ENCODE measurements at regions not wholly inside any gene's neighbourhood (a gene's known extent, or its start where the extent isn't known, plus 50 kb on each side); places are given as distances from the start of the nearest gene placed in this dataset.

- Histone ChIP-seq H3K9me3 (ENCODE audit: control insufficient read depth, insufficient read depth, low read length) (no peaks in the 10 kb centered on the region), H3K36me3 (ENCODE audit: control insufficient read depth, insufficient read depth, low read length) (no peaks in the 10 kb centered on the region), H3K4me3 (ENCODE audit: low read depth, low read length) (no peak overlapping the region), H3K27ac (ENCODE audit: low read depth, low read length) (no peak overlapping the region), H3K4me1 (ENCODE audit: control insufficient read depth, insufficient read depth, low read length) (peaks cover 3% of the 10 kb centered on the region), H3K27me3 (ENCODE audit: control insufficient read depth, insufficient read depth, low read length) (no peaks in the 10 kb centered on the region)
- 52% methylated on average over 9 of the region's 15 CpGs for WGBS (ENCODE audit: insufficient coverage)
- DNase-seq (ENCODE audit: low read depth in 4 of 6, low spot score in 6 of 6): peak in 2 of 6 donors; percentile 76 to 88
These were observed 431.9 kb downstream of the COG6 start for GRCh38 chr13:40087091-40088002.

DNA sequence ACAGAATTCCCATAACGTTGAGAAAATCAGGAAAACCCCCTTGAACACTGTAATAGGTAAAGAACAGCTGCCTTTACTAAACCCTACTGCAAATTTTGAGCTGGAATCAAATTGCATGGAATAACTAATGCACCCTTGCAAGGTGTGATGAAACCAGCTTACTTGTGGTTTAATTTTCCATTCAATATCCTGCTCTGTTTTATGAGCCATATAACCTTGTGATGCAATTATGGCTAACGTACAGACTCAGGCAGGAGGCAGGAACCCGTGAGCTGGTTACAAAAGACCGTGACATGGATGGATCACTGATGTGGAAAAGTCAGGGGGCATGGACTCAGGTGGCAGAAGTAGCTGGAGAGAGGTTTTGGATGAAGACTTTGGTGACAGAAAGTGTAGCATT lies 438.6 kb downstream of the COG6 start:
- WGBS (ENCODE audit: insufficient coverage): 71% methylated on average over 3 of the region's 4 CpGs
- Histone ChIP-seq H3K27ac (ENCODE audit: low read depth, low read length) (no peak overlapping the region), H3K36me3 (ENCODE audit: control insufficient read depth, insufficient read depth, low read length) (no peaks in the 10 kb centered on the region), H3K27me3 (ENCODE audit: control insufficient read depth, insufficient read depth, low read length) (no peaks in the 10 kb centered on the region), H3K4me3 (ENCODE audit: low read depth, low read length) (no peak overlapping the region), H3K4me1 (ENCODE audit: control insufficient read depth, insufficient read depth, low read length) (no peaks in the 10 kb centered on the region), H3K9me3 (ENCODE audit: control insufficient read depth, insufficient read depth, low read length) (no peaks in the 10 kb centered on the region)
- DNase-seq (ENCODE audit: low read depth in 4 of 6, low spot score in 6 of 6): peak in 1 of 6 donors; percentile 57

GRCh38 chr13:40095695-40096356 lies 440.4 kb downstream of the COG6 start:
- DNase-seq (ENCODE audit: low read depth in 4 of 6, low spot score in 6 of 6): no peak
- WGBS (ENCODE audit: insufficient coverage): 70% methylated on average over 9 of the region's 9 CpGs
- no peaks in the 10 kb centered on the region for H3K36me3 ChIP-seq (ENCODE audit: control insufficient read depth, insufficient read depth, low read length)
- no peaks in the 10 kb centered on the region for H3K9me3 ChIP-seq (ENCODE audit: control insufficient read depth, insufficient read depth, low read length)
- H3K4me1 ChIP-seq (ENCODE audit: control insufficient read depth, insufficient read depth, low read length): no peaks in the 10 kb centered on the region
- no peak overlapping the region for H3K4me3 ChIP-seq (ENCODE audit: low read depth, low read length)
- no peak overlapping the region for H3K27ac ChIP-seq (ENCODE audit: low read depth, low read length)
- no peaks in the 10 kb centered on the region for H3K27me3 ChIP-seq (ENCODE audit: control insufficient read depth, insufficient read depth, low read length)

DNA sequence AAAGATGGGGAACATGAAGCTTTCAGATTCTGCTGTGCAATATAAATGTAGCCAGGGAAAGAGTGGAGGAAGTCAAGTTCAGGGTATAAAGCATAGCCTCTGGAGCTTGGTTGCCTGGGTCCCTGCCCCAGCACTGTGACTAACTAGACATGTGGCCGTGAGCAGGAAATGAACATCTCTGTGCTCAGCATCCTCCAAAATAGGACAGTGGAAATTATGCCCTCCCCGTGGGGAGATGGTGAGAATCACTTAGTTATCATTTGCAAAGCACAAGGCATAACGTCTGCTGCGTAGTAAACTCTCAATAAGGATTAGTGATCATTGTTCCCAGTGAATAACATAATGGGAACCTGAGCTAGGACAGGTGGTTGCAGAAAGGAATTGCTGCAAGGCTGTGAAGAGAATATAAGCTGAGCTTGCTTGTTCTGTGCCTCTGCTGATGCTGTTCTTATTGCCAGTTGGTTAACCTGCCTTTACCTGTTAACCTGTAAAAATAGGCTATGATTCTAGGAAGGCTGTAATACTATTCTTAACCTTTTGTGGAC lies 441.0 kb downstream of the COG6 start:
- no peaks in the 10 kb centered on the region for H3K9me3 ChIP-seq (ENCODE audit: control insufficient read depth, insufficient read depth, low read length)
- H3K4me3 ChIP-seq (ENCODE audit: low read depth, low read length): no peak overlapping the region
- 43% methylated on average over 2 of the region's 4 CpGs for WGBS (ENCODE audit: insufficient coverage)
- H3K27me3 ChIP-seq (ENCODE audit: control insufficient read depth, insufficient read depth, low read length): no peaks in the 10 kb centered on the region
- H3K27ac ChIP-seq (ENCODE audit: low read depth, low read length): no peak overlapping the region
- no peaks in the 10 kb centered on the region for H3K36me3 ChIP-seq (ENCODE audit: control insufficient read depth, insufficient read depth, low read length)
- DNase-seq (ENCODE audit: low read depth in 4 of 6, low spot score in 6 of 6): peak in 1 of 6 donors; percentile 67
- H3K4me1 ChIP-seq (ENCODE audit: control insufficient read depth, insufficient read depth, low read length): no peaks in the 10 kb centered on the region

GRCh38 chr13:40098246-40098645 lies 442.8 kb downstream of the COG6 start:
- H3K36me3 ChIP-seq (ENCODE audit: control insufficient read depth, insufficient read depth, low read length): no peaks in the 10 kb centered on the region
- DNase-seq (ENCODE audit: low read depth in 4 of 6, low spot score in 6 of 6): no peak
- no peaks in the 10 kb centered on the region for H3K4me1 ChIP-seq (ENCODE audit: control insufficient read depth, insufficient read depth, low read length)
- H3K27ac ChIP-seq (ENCODE audit: low read depth, low read length): no peak overlapping the region
- H3K27me3 ChIP-seq (ENCODE audit: control insufficient read depth, insufficient read depth, low read length): no peaks in the 10 kb centered on the region
- no peaks in the 10 kb centered on the region for H3K9me3 ChIP-seq (ENCODE audit: control insufficient read depth, insufficient read depth, low read length)
- no peak overlapping the region for H3K4me3 ChIP-seq (ENCODE audit: low read depth, low read length)
- 92% methylated on average over 7 of the region's 7 CpGs for WGBS (ENCODE audit: insufficient coverage)

DNA sequence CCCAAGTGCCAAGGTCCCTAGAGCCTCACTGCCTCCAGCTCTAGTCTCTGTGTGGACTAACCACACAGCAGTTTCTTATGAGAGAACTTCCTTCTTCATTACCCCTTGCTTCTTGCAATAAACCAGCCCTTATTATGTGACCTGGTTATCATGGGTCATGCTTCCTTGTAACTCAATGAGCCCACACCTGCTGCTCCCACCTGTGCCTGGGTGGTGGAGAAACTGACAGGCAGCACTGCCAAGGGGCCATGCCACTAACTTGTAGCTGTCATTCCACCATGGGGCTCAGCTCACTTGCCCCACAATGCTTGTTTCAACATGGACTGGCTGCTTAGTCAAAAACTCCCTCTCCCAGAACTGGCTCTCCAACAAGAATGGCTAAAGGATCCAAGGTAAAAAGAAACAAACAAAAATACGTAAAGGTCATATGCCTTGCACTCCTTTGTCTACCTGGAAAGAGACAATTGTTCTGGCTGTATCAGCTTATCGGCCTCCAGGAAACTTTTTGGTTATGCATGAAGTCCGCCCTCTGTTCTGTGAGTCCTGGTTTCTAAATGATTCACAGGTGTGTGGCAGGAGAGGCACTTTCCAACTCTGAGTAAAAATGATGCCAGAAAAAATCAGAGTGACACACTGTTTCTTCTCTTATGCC lies 446.4 kb downstream of the COG6 start:
- H3K27me3 ChIP-seq (ENCODE audit: control insufficient read depth, insufficient read depth, low read length): no peaks in the 10 kb centered on the region
- H3K27ac ChIP-seq (ENCODE audit: low read depth, low read length): no peak overlapping the region
- WGBS (ENCODE audit: insufficient coverage): 100% methylated on average over 3 of the region's 3 CpGs
- no peaks in the 10 kb centered on the region for H3K36me3 ChIP-seq (ENCODE audit: control insufficient read depth, insufficient read depth, low read length)
- no peak overlapping the region for H3K4me3 ChIP-seq (ENCODE audit: low read depth, low read length)
- DNase-seq (ENCODE audit: low read depth in 4 of 6, low spot score in 6 of 6): no peak
- no peaks in the 10 kb centered on the region for H3K4me1 ChIP-seq (ENCODE audit: control insufficient read depth, insufficient read depth, low read length)
- no peaks in the 10 kb centered on the region for H3K9me3 ChIP-seq (ENCODE audit: control insufficient read depth, insufficient read depth, low read length)

DNA sequence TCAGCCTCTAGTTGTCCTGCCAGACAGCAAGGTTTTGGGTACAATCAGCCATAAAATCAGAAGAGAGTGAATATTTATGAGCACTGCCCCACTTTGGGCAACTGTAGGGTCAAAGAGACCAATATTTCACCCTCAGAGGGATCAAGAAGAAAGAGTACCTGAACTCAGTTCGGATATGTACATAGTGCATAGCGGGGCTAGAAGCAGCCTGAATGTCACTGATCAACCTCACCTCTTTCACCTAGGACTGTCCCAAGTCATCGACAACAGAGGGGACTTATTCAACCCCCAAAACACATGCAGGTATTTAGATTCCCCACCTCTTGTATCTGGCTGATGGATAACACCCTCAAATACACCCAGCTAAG lies 446.9 kb downstream of the COG6 start:
- Histone ChIP-seq H3K27me3 (ENCODE audit: control insufficient read depth, insufficient read depth, low read length) (no peaks in the 10 kb centered on the region), H3K27ac (ENCODE audit: low read depth, low read length) (no peak overlapping the region), H3K4me1 (ENCODE audit: control insufficient read depth, insufficient read depth, low read length) (no peaks in the 10 kb centered on the region), H3K4me3 (ENCODE audit: low read depth, low read length) (no peak overlapping the region), H3K36me3 (ENCODE audit: control insufficient read depth, insufficient read depth, low read length) (no peaks in the 10 kb centered on the region), H3K9me3 (ENCODE audit: control insufficient read depth, insufficient read depth, low read length) (no peaks in the 10 kb centered on the region)
- 100% methylated on average over 1 of the region's 3 CpGs for WGBS (ENCODE audit: insufficient coverage)
- DNase-seq (ENCODE audit: low read depth in 4 of 6, low spot score in 6 of 6): no peak

GRCh38 chr13:40102854-40103253 lies 447.4 kb downstream of the COG6 start:
- Histone ChIP-seq H3K27ac (ENCODE audit: low read depth, low read length) (no peak overlapping the region), H3K36me3 (ENCODE audit: control insufficient read depth, insufficient read depth, low read length) (no peaks in the 10 kb centered on the region), H3K27me3 (ENCODE audit: control insufficient read depth, insufficient read depth, low read length) (no peaks in the 10 kb centered on the region), H3K4me1 (ENCODE audit: control insufficient read depth, insufficient read depth, low read length) (no peaks in the 10 kb centered on the region), H3K4me3 (ENCODE audit: low read depth, low read length) (no peak overlapping the region), H3K9me3 (ENCODE audit: control insufficient read depth, insufficient read depth, low read length) (no peaks in the 10 kb centered on the region)
- DNase-seq (ENCODE audit: low read depth in 4 of 6, low spot score in 6 of 6): no peak
- 88% methylated on average over 7 of the region's 9 CpGs for WGBS (ENCODE audit: insufficient coverage)

GRCh38 chr13:40103864-40104263 lies 448.4 kb downstream of the COG6 start:
- H3K36me3 ChIP-seq (ENCODE audit: control insufficient read depth, insufficient read depth, low read length): no peaks in the 10 kb centered on the region
- DNase-seq (ENCODE audit: low read depth in 4 of 6, low spot score in 6 of 6): no peak
- no peak overlapping the region for H3K27ac ChIP-seq (ENCODE audit: low read depth, low read length)
- no peaks in the 10 kb centered on the region for H3K27me3 ChIP-seq (ENCODE audit: control insufficient read depth, insufficient read depth, low read length)
- 93% methylated on average over 3 of the region's 4 CpGs for WGBS (ENCODE audit: insufficient coverage)
- no peaks in the 10 kb centered on the region for H3K9me3 ChIP-seq (ENCODE audit: control insufficient read depth, insufficient read depth, low read length)
- H3K4me1 ChIP-seq (ENCODE audit: control insufficient read depth, insufficient read depth, low read length): no peaks in the 10 kb centered on the region
- H3K4me3 ChIP-seq (ENCODE audit: low read depth, low read length): no peak overlapping the region
